ENCODE measurements at regions not wholly inside any gene's neighbourhood (a gene's known extent, or its start where the extent isn't known, plus 50 kb on each side); places are given as distances from the start of the nearest gene placed in this dataset.

DNA sequence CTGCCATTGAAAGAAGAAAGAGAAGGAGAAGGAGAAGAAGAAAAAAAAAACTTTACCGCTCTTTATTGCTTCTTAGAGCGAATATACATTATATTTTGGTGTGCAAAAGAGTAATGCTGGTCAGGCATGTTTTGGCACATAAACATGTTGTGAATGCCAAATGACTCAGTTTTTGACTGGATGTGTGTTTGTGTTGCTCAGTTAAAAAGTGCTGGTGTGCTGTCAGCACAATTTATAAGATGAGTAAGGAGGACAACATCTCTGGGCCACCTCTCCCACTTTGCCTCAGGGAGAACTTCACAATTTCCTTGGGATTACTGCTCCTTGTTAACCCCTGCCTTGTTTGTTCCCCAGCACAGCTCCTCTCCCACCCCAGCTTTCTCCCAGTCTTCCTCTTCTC, 584.8 kb downstream of the ETNK1 start:
- TF ChIP-seq, protein P1, sequence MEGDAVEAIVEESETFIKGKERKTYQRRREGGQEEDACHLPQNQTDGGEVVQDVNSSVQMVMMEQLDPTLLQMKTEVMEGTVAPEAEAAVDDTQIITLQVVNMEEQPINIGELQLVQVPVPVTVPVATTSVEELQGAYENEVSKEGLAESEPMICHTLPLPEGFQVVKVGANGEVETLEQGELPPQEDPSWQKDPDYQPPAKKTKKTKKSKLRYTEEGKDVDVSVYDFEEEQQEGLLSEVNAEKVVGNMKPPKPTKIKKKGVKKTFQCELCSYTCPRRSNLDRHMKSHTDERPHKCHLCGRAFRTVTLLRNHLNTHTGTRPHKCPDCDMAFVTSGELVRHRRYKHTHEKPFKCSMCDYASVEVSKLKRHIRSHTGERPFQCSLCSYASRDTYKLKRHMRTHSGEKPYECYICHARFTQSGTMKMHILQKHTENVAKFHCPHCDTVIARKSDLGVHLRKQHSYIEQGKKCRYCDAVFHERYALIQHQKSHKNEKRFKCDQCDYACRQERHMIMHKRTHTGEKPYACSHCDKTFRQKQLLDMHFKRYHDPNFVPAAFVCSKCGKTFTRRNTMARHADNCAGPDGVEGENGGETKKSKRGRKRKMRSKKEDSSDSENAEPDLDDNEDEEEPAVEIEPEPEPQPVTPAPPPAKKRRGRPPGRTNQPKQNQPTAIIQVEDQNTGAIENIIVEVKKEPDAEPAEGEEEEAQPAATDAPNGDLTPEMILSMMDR (conservative IDR thresholded peaks at IDR 0.05; ENCODE audit: control insufficient read depth, insufficient read depth, low read depth, low read length): no peak
- no peak overlapping the region for H3K4me3 ChIP-seq (ENCODE audit: control insufficient read depth, low read depth, low read length)
- peak; percentile 59 for DNase-seq (ENCODE audit: low read depth)

DNA sequence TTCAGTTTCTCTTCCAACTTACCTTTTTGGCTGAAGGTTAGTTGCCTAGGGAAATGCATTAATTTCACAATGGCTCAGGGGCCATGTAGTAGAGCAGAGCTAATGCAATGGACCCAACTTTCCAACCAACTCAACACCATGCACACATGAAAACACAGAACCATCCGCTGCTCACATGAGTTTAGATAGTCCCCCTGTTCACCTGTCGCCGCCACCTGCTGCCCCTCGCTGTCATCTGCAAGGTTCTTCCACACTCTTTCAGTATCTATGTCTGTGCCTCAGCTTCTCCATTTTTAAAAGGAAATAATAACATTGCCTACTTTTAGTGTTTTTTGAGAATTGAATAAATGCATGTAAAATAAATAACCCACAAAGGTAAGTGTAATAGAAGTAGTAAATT, 585.6 kb downstream of the ETNK1 start:
- no peak overlapping the region for H3K4me3 ChIP-seq (ENCODE audit: control insufficient read depth, low read depth, low read length)
- TF ChIP-seq, protein P1 (conservative IDR thresholded peaks at IDR 0.05; ENCODE audit: control insufficient read depth, insufficient read depth, low read depth, low read length): no peak
- no peak for DNase-seq (ENCODE audit: low read depth)

DNA sequence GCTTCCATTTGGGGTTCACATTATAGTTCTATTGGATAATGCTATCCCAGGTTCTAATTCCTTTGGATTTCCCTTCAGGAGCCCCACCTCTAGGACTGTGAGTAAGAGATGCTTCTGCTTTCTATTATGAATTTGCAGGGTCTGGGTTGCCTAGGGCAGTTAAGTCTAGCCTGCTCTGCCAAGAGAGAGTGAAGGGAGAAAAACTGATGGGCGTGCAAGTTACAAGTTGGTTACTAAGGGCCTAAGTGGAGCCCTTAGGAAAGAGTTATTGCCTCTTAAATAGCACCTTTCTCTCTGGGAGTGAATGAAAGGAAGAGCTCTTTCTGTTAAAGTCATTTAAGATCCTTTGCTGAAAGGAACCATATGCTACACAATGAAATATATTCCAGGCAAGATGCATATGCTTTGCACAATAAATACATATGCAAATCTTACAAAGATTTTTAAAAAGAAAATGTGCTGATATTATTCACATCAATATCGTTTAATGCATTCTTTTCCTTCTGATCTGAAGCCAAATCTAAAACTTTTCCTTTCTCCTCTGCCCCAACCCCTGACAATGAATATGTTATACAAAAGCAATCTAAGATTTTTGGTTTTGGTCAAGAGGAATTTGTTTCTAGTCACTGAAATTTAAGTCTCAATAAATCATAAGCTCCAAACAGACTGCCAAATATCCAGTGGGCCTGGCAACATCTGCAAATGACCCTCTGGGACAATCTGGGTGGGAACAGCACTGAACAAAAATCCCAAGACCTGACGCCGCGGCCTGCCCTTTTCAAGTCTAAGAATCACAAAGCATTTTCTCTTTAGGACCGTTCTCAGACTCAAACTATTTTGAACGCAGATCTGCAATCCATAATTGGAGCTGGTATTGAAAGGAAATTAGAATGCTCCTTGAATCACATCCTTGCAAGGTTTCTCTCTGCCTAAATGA, 586.7 kb downstream of the ETNK1 start:
- DNase-seq (ENCODE audit: low read depth): no peak
- TF ChIP-seq, protein P1 (conservative IDR thresholded peaks at IDR 0.05; ENCODE audit: control insufficient read depth, insufficient read depth, low read depth, low read length): no peak
- H3K4me3 ChIP-seq (ENCODE audit: control insufficient read depth, low read depth, low read length): no peak overlapping the region

DNA sequence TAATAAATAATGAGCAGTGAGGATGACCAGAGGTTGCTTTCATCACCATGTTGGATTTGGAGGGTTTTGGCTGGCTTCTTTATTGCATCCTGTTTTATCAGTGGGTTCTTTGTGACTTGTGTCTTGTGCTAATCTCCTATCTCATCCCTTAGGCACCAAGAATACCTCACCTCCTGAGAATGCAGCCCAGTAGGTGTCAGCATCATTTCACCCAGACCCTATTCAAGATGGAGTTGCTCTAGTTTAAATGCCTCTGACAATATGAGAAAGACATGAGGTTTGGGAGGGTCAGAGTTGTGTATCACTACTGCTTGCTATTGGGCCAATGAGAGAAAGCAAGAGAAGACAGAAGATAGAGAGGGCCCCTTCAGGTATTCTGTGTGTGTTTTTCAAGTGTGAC, 592.2 kb downstream of the ETNK1 start:
- TF ChIP-seq, protein P1 (conservative IDR thresholded peaks at IDR 0.05; ENCODE audit: control insufficient read depth, insufficient read depth, low read depth, low read length): no peak
- no peak for DNase-seq (ENCODE audit: low read depth)
- no peak overlapping the region for H3K4me3 ChIP-seq (ENCODE audit: control insufficient read depth, low read depth, low read length)

DNA sequence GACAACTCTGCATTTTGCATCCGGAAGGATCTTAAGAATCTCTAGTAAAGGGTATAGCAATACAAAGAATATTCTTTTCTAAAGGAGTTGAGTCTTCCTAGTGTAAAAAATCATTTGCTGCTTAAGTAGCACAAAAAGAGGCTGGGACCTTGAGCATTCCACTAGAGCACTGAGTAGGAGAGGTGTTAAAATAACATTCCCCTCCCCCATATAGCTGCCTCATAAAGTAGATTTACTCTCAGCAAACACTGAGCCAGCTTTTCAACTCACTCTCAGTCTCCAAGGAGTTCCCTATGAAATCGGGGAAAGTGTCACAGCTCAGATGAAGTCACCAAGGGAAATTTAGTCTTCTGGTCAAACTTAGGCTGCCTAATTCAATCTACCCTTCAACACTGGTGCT, 592.7 kb downstream of the ETNK1 start:
- TF ChIP-seq, protein P1 (conservative IDR thresholded peaks at IDR 0.05; ENCODE audit: control insufficient read depth, insufficient read depth, low read depth, low read length): no peak
- no peak for DNase-seq (ENCODE audit: low read depth)
- no peak overlapping the region for H3K4me3 ChIP-seq (ENCODE audit: control insufficient read depth, low read depth, low read length)

DNA sequence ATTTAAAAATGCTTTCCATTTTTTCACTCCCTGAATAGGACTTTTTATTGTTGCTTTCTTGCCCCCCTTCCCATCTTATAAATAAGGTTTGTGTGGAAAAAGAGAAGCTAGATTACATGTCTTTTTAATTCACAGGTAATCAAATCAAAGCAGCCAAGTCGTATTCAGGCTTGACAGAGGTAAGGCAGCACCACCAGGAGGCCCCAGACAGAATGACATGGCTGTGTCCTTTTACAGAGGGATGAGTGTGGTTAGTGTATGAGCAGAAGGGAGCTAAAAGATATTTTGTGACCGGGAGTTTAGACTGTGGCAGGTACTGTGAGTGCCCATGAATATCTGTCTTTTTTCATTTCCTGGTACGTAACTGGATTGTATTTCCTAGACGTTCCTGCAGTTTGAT, 596.1 kb downstream of the ETNK1 start:
- DNase-seq (ENCODE audit: low read depth): peak; percentile 5

More for the DNA sequence above, 596.1 kb downstream of the ETNK1 start:
- TF ChIP-seq, protein P1 (conservative IDR thresholded peaks at IDR 0.05; ENCODE audit: control insufficient read depth, insufficient read depth, low read depth, low read length): peak; percentile 33
- H3K4me3 ChIP-seq (ENCODE audit: control insufficient read depth, low read depth, low read length): no peak overlapping the region

Data from fibroblast of mammary gland (primary cell).